Neutrophil (primary cell): ENCODE measurements at regions not wholly inside any gene's neighbourhood (a gene's known extent, or its start where the extent isn't known, plus 50 kb on each side); places are given as distances from the start of the nearest gene placed in this dataset.

Experiments
- H3K27ac ChIP-seq: fragments of 200-600 bp; sonication (generic); 2 replicates; pipeline ENCODE4 v1.5.1; 2016; ENCODE audit warnings: mild to moderate bottlenecking, moderate library complexity
- H3K27me3 ChIP-seq: fragments of 200-600 bp; sonication (generic); 2 replicates; pipeline ENCODE4 v1.6.0; 2016; ENCODE audit warnings: mild to moderate bottlenecking
- H3K36me3 ChIP-seq: fragments of 200-600 bp; sonication (generic); 2 replicates; pipeline ENCODE4 v1.5.1; 2017
- H3K4me1 ChIP-seq, 2 experiments: fragments of 200-600 bp in 1 of 2; sonication (generic) in 1 of 2; 1 replicate in 1 of 2; 2 replicates in 1 of 2; pipeline versions ENCODE4 v1.5.1 to v1.6.1; 2013 to 2016; ENCODE audit warnings: low read depth in 1 of 2, low read length in 1 of 2, mild to moderate bottlenecking in 1 of 2, moderate library complexity in 1 of 2; ENCODE audit not compliant: control insufficient read depth in 1 of 2, insufficient read depth in 1 of 2
- H3K4me3 ChIP-seq, 2 experiments: fragments of 200-600 bp in 1 of 2; sonication (generic) in 1 of 2; 1 replicate in 1 of 2; 2 replicates in 1 of 2; pipeline ENCODE4 v1.5.1; 2013 to 2016; ENCODE audit warnings: low read depth in 1 of 2, low read length in 1 of 2, mild to moderate bottlenecking in 1 of 2, moderate library complexity in 1 of 2
- H3K9me3 ChIP-seq: fragments of 200-600 bp; sonication (generic); 2 replicates; pipeline ENCODE4 v1.5.1; 2016
- TF ChIP-seq, protein P1 (sequence below): fragments of 200-600 bp; sonication (generic); IDR thresholded peaks from 2 replicates; pipeline ENCODE4 v1.5.1; 2016; ENCODE audit warnings: antibody characterized with exemption

DNA sequence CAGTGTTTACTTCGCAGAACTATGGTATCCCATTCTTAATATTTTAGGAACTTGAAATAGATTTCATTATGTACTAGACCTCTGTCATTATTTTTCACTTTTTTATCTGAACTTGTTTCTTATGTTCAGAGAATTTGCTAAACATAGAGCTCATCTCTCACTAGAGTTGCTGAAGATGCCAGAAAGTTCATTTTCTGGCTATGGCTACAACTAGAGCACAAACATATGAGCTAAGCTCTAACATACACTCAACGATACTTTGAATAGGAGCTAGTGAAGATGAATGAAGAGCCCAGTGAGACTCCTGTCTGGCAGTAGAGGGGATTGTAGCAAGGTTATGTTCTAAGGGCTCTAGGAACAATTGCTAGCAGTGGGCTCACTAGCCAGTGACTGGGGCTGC is 582.2 kb downstream of the KIF4B start:
- no peak overlapping the region for H3K27ac ChIP-seq
- H3K27me3 ChIP-seq: no peaks in the 10 kb centered on the region
- H3K9me3 ChIP-seq: no peaks in the 10 kb centered on the region
- TF ChIP-seq, protein P1, sequence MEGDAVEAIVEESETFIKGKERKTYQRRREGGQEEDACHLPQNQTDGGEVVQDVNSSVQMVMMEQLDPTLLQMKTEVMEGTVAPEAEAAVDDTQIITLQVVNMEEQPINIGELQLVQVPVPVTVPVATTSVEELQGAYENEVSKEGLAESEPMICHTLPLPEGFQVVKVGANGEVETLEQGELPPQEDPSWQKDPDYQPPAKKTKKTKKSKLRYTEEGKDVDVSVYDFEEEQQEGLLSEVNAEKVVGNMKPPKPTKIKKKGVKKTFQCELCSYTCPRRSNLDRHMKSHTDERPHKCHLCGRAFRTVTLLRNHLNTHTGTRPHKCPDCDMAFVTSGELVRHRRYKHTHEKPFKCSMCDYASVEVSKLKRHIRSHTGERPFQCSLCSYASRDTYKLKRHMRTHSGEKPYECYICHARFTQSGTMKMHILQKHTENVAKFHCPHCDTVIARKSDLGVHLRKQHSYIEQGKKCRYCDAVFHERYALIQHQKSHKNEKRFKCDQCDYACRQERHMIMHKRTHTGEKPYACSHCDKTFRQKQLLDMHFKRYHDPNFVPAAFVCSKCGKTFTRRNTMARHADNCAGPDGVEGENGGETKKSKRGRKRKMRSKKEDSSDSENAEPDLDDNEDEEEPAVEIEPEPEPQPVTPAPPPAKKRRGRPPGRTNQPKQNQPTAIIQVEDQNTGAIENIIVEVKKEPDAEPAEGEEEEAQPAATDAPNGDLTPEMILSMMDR: no peak
- no peaks in the 10 kb centered on the region for H3K36me3 ChIP-seq
- no peaks in the 10 kb centered on the region for H3K4me1 ChIP-seq
- no peak overlapping the region for H3K4me3 ChIP-seq

DNA sequence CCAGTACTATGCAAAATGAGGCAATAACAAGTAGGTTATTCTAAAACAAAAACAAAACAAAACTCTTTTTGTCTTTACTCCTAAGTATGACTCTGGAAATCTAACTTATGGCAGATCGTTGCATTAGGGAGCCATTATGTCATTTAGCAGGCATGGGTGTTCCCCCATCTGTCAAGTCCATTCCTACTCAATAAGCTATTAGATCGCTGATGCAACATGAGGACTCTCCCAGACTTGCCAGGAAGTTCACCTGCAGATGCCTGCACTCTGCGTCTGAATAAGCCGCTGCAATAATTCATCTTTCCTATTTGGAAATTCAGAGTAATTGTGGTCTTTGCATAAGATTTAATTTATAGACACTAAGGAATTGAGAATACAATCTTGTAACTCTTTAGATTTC is 585.0 kb downstream of the KIF4B start:
- Histone ChIP-seq H3K4me1 (no peaks in the 10 kb centered on the region), H3K36me3 (no peaks in the 10 kb centered on the region)

DNA sequence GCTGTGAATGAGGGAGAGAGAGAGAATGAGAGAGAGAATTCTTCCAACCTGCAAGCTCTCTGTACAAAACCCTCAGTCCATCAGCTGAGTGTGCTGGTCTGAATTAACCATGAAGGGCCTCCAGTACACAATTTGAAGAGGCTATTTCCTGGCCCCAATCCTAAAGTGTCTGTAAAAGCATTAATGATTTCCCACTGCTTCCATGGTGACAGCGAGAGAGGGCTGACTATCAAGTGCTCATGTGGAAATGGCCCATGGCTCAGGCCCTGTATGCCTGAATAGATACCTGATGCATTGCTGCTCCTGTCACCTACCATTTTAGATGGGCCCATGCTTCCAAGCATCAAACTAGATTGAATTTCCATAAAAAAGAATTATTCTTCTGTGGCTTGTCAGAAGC is 592.4 kb downstream of the KIF4B start:
- TF ChIP-seq, protein P1: no peak

More for the DNA sequence above, 585.0 kb downstream of the KIF4B start:
- no peaks in the 10 kb centered on the region for H3K27me3 ChIP-seq
- H3K27ac ChIP-seq: no peak overlapping the region
- no peak overlapping the region for H3K4me3 ChIP-seq
- H3K9me3 ChIP-seq: no peaks in the 10 kb centered on the region
- TF ChIP-seq, protein P1: no peak

GRCh38 chr5:155616779-155617392 is 603.3 kb downstream of the KIF4B start:
- Histone ChIP-seq H3K4me3 (no peak overlapping the region), H3K9me3 (no peaks in the 10 kb centered on the region), H3K27ac (no peak overlapping the region), H3K36me3 (no peaks in the 10 kb centered on the region), H3K4me1 (no peaks in the 10 kb centered on the region), H3K27me3 (no peaks in the 10 kb centered on the region)
- TF ChIP-seq, protein P1: no peak

More for the DNA sequence above, 592.4 kb downstream of the KIF4B start:
- Histone ChIP-seq H3K27ac (no peak overlapping the region), H3K27me3 (no peaks in the 10 kb centered on the region), H3K9me3 (no peaks in the 10 kb centered on the region), H3K4me1 (no peaks in the 10 kb centered on the region), H3K4me3 (no peak overlapping the region), H3K36me3 (no peaks in the 10 kb centered on the region)

DNA sequence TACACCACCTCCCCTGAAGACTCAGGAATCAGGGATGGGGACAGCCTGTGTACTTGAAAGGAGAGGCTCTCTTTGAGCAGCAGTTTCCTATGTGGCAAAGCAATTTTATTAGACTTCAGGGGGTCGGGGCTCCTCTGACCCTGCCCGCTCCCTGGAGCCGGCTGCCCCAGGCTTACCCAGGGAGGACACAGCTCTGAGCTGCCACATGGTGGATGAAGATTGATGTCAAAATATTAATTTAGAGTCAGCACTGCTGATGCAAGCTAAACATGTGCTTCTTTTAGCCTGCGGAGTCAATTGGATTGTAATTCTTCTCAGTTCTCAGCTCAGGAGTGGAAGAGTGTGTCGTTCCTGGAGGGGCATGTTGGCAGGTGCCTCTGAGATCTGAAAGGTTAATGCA is 606.1 kb downstream of the KIF4B start:
- Histone ChIP-seq H3K36me3 (no peaks in the 10 kb centered on the region), H3K4me1 (no peaks in the 10 kb centered on the region), H3K9me3 (no peaks in the 10 kb centered on the region), H3K27ac (no peak overlapping the region), H3K4me3 (no peak overlapping the region), H3K27me3 (no peaks in the 10 kb centered on the region)
- TF ChIP-seq, protein P1: no peak
